Sigmoid colon (tissue), 6 donors: ENCODE measurements at regions not wholly inside any gene's neighbourhood (a gene's known extent, or its start where the extent isn't known, plus 50 kb on each side); places are given as distances from the start of the nearest gene placed in this dataset.
"Not testable (repeated sequence)": the region's sequence is repeated elsewhere in the genome, so short reads cannot be mapped to it uniquely, and the experiment has no call there.

ENCODE experiments used
- DNase-seq: peaks from one replicate; pipeline ENCODE4 v3.0.0-alpha.2; 2019
- H3K27ac ChIP-seq, 4 donors: fragments of 200-600 bp; sonication (generic); one replicate each; pipeline ENCODE4 v1.5.1; 2016 to 2019; ENCODE audit warnings: mild to moderate bottlenecking in 1 of 4
- H3K27me3 ChIP-seq, 3 donors: fragments of 200-600 bp; sonication (generic); one replicate each; pipeline ENCODE4 v1.5.1; 2019; ENCODE audit warnings: mild to moderate bottlenecking in 1 of 3
- H3K36me3 ChIP-seq, 4 donors: fragments of 200-600 bp; sonication (generic); one replicate each; pipeline ENCODE4 v1.5.1; 2016 to 2019
- H3K4me1 ChIP-seq, 4 donors: fragments of 200-600 bp; sonication (generic); one replicate each; pipeline ENCODE4 v1.5.1; 2017 to 2019
- H3K4me3 ChIP-seq, 4 donors: fragments of 200-600 bp; sonication (generic); one replicate each; pipeline ENCODE4 v1.5.1; 2017 to 2019; ENCODE audit warnings: mild to moderate bottlenecking in 2 of 4, moderate library complexity in 1 of 4
- H3K9me3 ChIP-seq, 4 donors: fragments of 200-600 bp in 3 of 4; sonication (generic) in 3 of 4; one replicate each; pipeline versions ENCODE4 v1.5.1 to v1.6.1; 2013 to 2019
- EP300 ChIP-seq, 4 donors: sonication (generic); formaldehyde crosslinking; IDR thresholded peaks; one replicate each; pipeline ENCODE4 v1.6.1; 2017; ENCODE audit warnings: antibody characterized with exemption in 4 of 4
- POLR2A ChIP-seq, 2 donors: fragments of 450-650 bp; IDR thresholded peaks; one replicate each; pipeline ENCODE4 v1.6.1; 2016; ENCODE audit warnings: antibody characterized with exemption in 2 of 2, mild to moderate bottlenecking in 2 of 2, moderate library complexity in 2 of 2
- POLR2AphosphoS5 ChIP-seq, 4 donors: sonication (generic); formaldehyde crosslinking; IDR thresholded peaks; one replicate each; pipeline ENCODE4 v1.6.1; 2017; ENCODE audit warnings: antibody characterized with exemption in 4 of 4
- WGBS, 2 donors: extraction: QIAGEN DNeasy Blood & Tissue Kit; methylation state at CpG; one replicate each; pipeline ENCODE4 v1.1.7; 2013; 5-methylcytosine and 5-hydroxymethylcytosine counted together
- intact Hi-C: fragments of 100-400 bp; cut with DNase I; formaldehyde crosslinking; loops from one replicate; pipeline ENCODE4 v1.15.1; 2023
- TF ChIP-seq, protein P1 (sequence below), 4 experiments: fragments of 450-650 bp in 3 of 4; fragments of 200-600 bp in 1 of 4; IDR thresholded peaks; one replicate each; pipeline ENCODE4 v1.5.1; 2016 to 2019; ENCODE audit warnings: antibody characterized with exemption in 4 of 4, mild to moderate bottlenecking in 3 of 4, moderate library complexity in 2 of 4
- donor health status: healthy with polysubstance abuse.
- donor health status: healthy.

DNA sequence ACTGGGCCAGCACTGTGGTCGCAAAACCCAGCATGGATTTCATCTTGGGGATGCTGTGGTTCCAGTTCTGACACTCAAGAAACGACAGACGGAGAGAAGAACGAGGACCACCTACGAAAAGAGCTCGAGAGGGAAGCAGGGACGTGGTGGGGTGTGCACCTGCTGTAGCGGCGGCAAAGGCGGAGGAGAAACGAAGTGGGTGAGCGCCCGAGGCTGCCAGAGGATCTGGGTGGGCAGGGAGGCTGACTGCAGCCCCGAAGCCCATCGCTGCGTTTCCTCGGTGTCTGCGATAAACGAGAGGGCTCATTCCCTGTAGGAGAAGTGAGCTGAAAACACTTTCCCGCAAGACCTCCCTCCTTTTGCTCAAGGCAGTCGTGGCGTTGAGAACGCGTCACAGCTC is 246.1 kb downstream of the OR4C45 start:
- Histone ChIP-seq H3K4me1 (no peaks in the 10 kb centered on the region), H3K27ac (no peak overlapping the region), H3K9me3 (peaks cover 0 to 4% (median 0%) of the 10 kb centered on the region in 4 donors), H3K27me3 (no peaks in the 10 kb centered on the region), H3K4me3 (no peak overlapping the region), H3K36me3 (no peaks in the 10 kb centered on the region)
- intact Hi-C loops: no loop called here
- WGBS, 2 donors: 88 to 92% methylated on average over 24 of the region's 24 CpGs
- DNase-seq: no peak
- TF ChIP-seq, protein P1, sequence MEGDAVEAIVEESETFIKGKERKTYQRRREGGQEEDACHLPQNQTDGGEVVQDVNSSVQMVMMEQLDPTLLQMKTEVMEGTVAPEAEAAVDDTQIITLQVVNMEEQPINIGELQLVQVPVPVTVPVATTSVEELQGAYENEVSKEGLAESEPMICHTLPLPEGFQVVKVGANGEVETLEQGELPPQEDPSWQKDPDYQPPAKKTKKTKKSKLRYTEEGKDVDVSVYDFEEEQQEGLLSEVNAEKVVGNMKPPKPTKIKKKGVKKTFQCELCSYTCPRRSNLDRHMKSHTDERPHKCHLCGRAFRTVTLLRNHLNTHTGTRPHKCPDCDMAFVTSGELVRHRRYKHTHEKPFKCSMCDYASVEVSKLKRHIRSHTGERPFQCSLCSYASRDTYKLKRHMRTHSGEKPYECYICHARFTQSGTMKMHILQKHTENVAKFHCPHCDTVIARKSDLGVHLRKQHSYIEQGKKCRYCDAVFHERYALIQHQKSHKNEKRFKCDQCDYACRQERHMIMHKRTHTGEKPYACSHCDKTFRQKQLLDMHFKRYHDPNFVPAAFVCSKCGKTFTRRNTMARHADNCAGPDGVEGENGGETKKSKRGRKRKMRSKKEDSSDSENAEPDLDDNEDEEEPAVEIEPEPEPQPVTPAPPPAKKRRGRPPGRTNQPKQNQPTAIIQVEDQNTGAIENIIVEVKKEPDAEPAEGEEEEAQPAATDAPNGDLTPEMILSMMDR (IDR thresholded peaks at IDR 0.05): no peak
- TF ChIP-seq POLR2AphosphoS5 (IDR thresholded peaks at IDR 0.05) (no peak), POLR2A (IDR thresholded peaks at IDR 0.05) (no peak), EP300 (IDR thresholded peaks at IDR 0.05) (no peak)

DNA sequence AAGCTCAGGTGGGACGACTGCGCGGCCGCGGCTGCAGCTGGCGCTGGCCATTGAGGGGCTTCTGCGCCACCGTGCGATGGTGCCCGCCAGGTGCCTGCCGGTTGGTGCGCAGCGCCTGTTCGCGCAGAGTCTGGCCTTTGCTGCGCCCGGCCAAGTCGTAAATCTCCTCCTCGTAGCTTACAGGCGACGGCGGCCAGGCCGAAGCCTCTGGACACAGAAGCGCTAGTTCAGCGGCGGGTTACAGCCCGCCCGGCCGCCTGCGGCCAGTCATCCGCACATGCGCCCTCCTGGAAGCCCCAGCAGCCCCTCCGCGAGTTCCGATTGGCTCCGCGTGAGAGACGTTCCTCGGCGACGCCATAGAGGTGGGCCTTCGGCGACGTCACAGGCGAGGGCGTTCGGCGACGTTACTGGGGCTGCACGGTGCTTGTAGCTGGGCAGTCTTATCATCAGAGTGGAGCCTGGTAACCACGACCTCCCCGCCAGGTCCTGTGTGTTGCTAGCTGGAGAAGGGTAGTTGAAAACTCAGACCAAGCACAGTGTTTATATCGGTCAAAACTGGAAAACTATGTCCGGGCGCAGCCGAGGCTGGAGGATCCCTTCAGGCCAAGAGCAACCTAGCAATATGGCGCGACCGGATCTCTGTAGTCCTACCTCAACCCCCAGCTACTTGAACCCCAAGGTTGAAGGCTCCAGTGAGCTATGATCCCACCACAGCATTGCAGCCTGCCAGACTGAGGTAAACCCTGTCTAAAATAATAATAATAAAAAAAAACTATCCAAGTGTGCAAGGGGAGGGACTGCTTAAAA is 265.7 kb downstream of the OR4C45 start:
- WGBS, 2 donors: 80 to 92% methylated on average over 59 of the region's 59 CpGs
- H3K9me3 ChIP-seq: peaks cover 0 to 14% (median 6%) of the 10 kb centered on the region in 4 donors
- intact Hi-C loops: no loop called here
- no peak overlapping the region for H3K4me3 ChIP-seq
- no peak overlapping the region for H3K27ac ChIP-seq
- no peaks in the 10 kb centered on the region for H3K36me3 ChIP-seq
- TF ChIP-seq, protein P1 (IDR thresholded peaks at IDR 0.05): no peak
- TF ChIP-seq POLR2AphosphoS5 (IDR thresholded peaks at IDR 0.05): no peak
- TF ChIP-seq POLR2A (IDR thresholded peaks at IDR 0.05): no peak
- no peak for TF ChIP-seq EP300 (IDR thresholded peaks at IDR 0.05)
- no peaks in the 10 kb centered on the region for H3K27me3 ChIP-seq
- no peak for DNase-seq
- no peaks in the 10 kb centered on the region for H3K4me1 ChIP-seq

DNA sequence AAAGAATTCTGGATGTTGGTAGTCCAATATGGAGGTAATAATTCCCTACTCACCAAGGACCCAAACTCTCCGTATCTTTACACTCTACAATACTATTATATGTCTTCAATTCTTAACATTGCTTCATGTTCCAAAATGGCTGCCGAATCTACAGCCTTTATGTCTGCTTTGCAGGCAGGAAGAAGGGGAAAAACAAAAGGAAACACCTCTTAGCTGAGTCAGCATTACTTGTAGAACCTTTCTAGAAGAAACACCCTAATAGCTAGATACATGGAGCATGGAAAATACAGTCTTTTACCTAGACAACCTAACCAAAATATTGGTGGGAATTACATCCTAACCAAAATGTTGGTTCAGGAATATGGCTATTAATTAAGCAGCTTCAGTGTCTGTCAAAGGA is 298.0 kb downstream of the OR4C45 start:
- H3K27me3 ChIP-seq, H3K27ac ChIP-seq, DNase-seq, H3K4me1 ChIP-seq, intact Hi-C loops, H3K36me3 ChIP-seq, H3K9me3 ChIP-seq, H3K4me3 ChIP-seq: not testable (repeated sequence)
- 69 to 71% methylated on average over 2 of the region's 2 CpGs for WGBS, 2 donors

DNA sequence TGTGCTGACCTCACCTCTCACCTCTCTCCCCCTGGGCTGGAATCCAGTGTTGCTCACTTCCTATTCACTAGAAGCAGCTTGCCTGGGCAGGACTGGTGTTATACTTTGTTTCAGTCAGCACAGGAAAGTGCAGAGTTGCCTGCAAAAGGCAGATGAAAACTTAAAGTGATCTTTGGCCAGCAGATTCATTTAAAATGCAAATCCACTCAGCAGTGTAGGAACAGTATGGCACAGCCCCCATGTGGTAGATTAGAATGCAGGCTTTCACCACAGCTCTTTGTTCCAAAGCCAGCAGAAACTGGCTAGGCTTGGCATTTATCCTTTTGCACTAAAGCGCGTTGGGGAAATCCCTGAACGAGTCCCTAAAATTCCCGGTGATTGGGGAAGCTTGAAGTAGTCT is 301.2 kb downstream of the OR4C45 start:
- no peaks in the 10 kb centered on the region for H3K4me1 ChIP-seq
- H3K9me3 ChIP-seq: no peaks in the 10 kb centered on the region
- H3K27me3 ChIP-seq: no peaks in the 10 kb centered on the region
- no peaks in the 10 kb centered on the region for H3K36me3 ChIP-seq
- 86 to 89% methylated on average over 4 of the region's 4 CpGs for WGBS, 2 donors
- intact Hi-C loops: no loop called here
- TF ChIP-seq EP300 (IDR thresholded peaks at IDR 0.05): no peak
- no peak for TF ChIP-seq POLR2AphosphoS5 (IDR thresholded peaks at IDR 0.05)
- no peak for TF ChIP-seq POLR2A (IDR thresholded peaks at IDR 0.05)
- no peak overlapping the region for H3K27ac ChIP-seq
- H3K4me3 ChIP-seq: no peak overlapping the region
- DNase-seq: no peak

DNA sequence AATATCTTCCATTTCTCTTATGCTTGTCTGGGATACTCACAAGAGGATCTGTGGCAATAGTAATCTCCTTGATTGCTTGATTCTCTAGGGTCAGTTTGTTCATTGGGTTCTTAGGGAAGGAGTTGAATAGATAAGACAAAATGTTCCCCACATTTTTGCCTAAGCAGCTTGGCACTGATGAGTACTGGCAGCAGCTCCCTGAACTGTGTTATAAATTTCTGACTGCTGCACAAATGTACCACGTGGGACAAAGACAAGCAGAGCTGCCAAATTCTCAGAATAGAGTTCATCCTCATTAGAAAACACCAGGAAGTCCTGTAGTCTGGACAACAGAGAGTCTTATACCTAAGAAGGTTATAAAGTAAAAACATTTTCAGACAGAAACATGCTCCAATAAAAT is 304.8 kb downstream of the OR4C45 start:
- H3K4me1 ChIP-seq, H3K27ac ChIP-seq, H3K27me3 ChIP-seq, intact Hi-C loops, H3K36me3 ChIP-seq, H3K4me3 ChIP-seq, H3K9me3 ChIP-seq, DNase-seq: not testable (repeated sequence)
- WGBS, 2 donors: 0% methylated on average over 1 of the region's 1 CpG

- H3K9me3 ChIP-seq, intact Hi-C loops, H3K36me3 ChIP-seq, DNase-seq, H3K4me3 ChIP-seq, H3K4me1 ChIP-seq, H3K27ac ChIP-seq, H3K27me3 ChIP-seq: not testable (repeated sequence)
- WGBS, 2 donors: no CpG with 5 or more reads among the region's 3 CpGs
Measured at GRCh38 chr11:50348018-50348417, 315.3 kb downstream of the OR4C45 start.

DNA sequence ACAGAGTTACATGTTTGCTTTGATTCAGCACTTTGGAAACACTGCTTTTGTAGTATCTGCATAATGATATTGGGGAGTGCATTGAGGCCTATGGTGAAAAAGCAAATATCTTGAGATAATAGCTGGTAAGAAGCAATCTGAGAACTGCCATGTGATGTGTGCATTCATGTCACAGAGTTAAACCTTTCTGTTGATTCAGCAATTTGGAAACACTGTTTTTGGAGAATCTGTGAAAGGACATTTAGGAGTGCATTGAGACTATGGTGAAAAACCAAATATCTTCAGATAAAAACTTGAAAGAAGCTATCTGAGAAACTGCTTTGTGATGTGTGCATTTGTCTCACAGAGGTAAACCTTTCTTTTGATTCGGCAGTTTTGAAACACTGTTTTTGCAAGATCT is 346.8 kb downstream of the OR4C45 start:
- Histone ChIP-seq H3K27ac (no peak overlapping the region), H3K4me1 (no peaks in the 10 kb centered on the region), H3K27me3 (no peaks in the 10 kb centered on the region), H3K36me3 (no peaks in the 10 kb centered on the region), H3K9me3 (peaks cover 0 to 37% (median 27%) of the 10 kb centered on the region in 4 donors), H3K4me3 (no peak overlapping the region)
- intact Hi-C loops: no loop called here
- no peak for DNase-seq
- TF ChIP-seq POLR2A (IDR thresholded peaks at IDR 0.05): no peak
- TF ChIP-seq, protein P1 (IDR thresholded peaks at IDR 0.05): no peak
- TF ChIP-seq POLR2AphosphoS5 (IDR thresholded peaks at IDR 0.05): no peak
- TF ChIP-seq EP300 (IDR thresholded peaks at IDR 0.05): no peak
- 77 to 83% methylated on average over 1 of the region's 1 CpG for WGBS, 2 donors
